DMS153 (cell line): ENCODE measurements at regions not wholly inside any gene's neighbourhood (a gene's known extent, or its start where the extent isn't known, plus 50 kb on each side); places are given as distances from the start of the nearest gene placed in this dataset.
"Not testable (repeated sequence)": the region's sequence is repeated elsewhere in the genome, so short reads cannot be mapped to it uniquely, and the experiment has no call there.

Experiments used
- DNase-seq: peaks from one replicate; lab custom pipeline; 2025; lab: John Stamatoyannopoulos, UW

- no peak for DNase-seq
Measured at GRCh38 chr4:57418133-57418532, 307.9 kb upstream of the IGFBP7 start.

GRCh38 chr4:57412259-57413054, 302.3 kb upstream of the IGFBP7 start:
- DNase-seq = no peak

- no peak for DNase-seq
Measured at GRCh38 chr4:57410331-57411052, 300.3 kb upstream of the IGFBP7 start.

GRCh38 chr4:57405359-57405758, 295.2 kb upstream of the IGFBP7 start:
- no peak for DNase-seq

- DNase-seq = no peak
Measured at GRCh38 chr4:57404483-57404882, 294.3 kb upstream of the IGFBP7 start.

GRCh38 chr4:57403591-57403990, 293.4 kb upstream of the IGFBP7 start:
- DNase-seq = no peak

- DNase-seq = no peak
Measured at GRCh38 chr4:57401586-57401985, 291.4 kb upstream of the IGFBP7 start.

GRCh38 chr4:57378766-57379165, 268.6 kb upstream of the IGFBP7 start:
- no peak for DNase-seq

GRCh38 chr4:57374866-57375595, 264.8 kb upstream of the IGFBP7 start:
- no peak for DNase-seq

- no peak for DNase-seq
Measured at GRCh38 chr4:57373991-57374390, 263.8 kb upstream of the IGFBP7 start.

GRCh38 chr4:57371671-57372070, 261.5 kb upstream of the IGFBP7 start:
- no peak for DNase-seq

GRCh38 chr4:57370691-57371090, 260.5 kb upstream of the IGFBP7 start:
- DNase-seq = no peak

GRCh38 chr4:57369446-57369845, 259.3 kb upstream of the IGFBP7 start:
- no peak for DNase-seq

GRCh38 chr4:57364255-57364654, 254.1 kb upstream of the IGFBP7 start:
- DNase-seq = no peak

GRCh38 chr4:57363346-57363745, 253.2 kb upstream of the IGFBP7 start:
- DNase-seq = no peak

GRCh38 chr4:57360681-57361080, 250.5 kb upstream of the IGFBP7 start:
- no peak for DNase-seq

GRCh38 chr4:57355101-57355665, 245.0 kb upstream of the IGFBP7 start:
- DNase-seq = no peak

GRCh38 chr4:57351731-57352130, 241.5 kb upstream of the IGFBP7 start:
- DNase-seq = no peak

GRCh38 chr4:57344296-57344695, 234.1 kb upstream of the IGFBP7 start:
- DNase-seq = no peak

- no peak for DNase-seq
Measured at GRCh38 chr4:57342411-57342810, 232.2 kb upstream of the IGFBP7 start.

- DNase-seq = not testable (repeated sequence)
Measured at GRCh38 chr4:57338861-57339260, 228.7 kb upstream of the IGFBP7 start.

GRCh38 chr4:57333684-57334083, 223.5 kb upstream of the IGFBP7 start:
- DNase-seq = no peak
